Adrenal gland (tissue), 9 donors: ENCODE measurements at regions not wholly inside any gene's neighbourhood (a gene's known extent, or its start where the extent isn't known, plus 50 kb on each side); places are given as distances from the start of the nearest gene placed in this dataset.

Experiments used
- DNase-seq, 7 donors: peaks; one replicate each; pipeline ENCODE4 v3.0.0-alpha.2; 2019 to 2020
- H3K27ac ChIP-seq, 5 donors: fragments of 200-600 bp; sonication (generic) in 4 of 5; 1 replicate in 3 of 5; 2 replicates in 2 of 5; pipeline versions ENCODE4 v1.5.1 to v1.8.0; 2016 to 2020; ENCODE audit warnings: mild to moderate bottlenecking in 1 of 5
- H3K27me3 ChIP-seq: fragments of 200-600 bp; 2 replicates; pipeline ENCODE4 v1.8.0; 2021
- H3K36me3 ChIP-seq, 2 donors: fragments of 200-600 bp; replicated peaks in 1 of 2; 1 replicate in 1 of 2; 2 replicates in 1 of 2; pipeline versions ENCODE4 v1.5.1 to v1.8.0; 2018 to 2022
- H3K4me1 ChIP-seq, 2 donors: fragments of 200-600 bp; replicated peaks in 1 of 2; 1 replicate in 1 of 2; 2 replicates in 1 of 2; pipeline versions ENCODE4 v1.5.1 to v1.8.0; 2018 to 2021
- H3K4me3 ChIP-seq, 4 donors: fragments of 200-600 bp; sonication (generic) in 3 of 4; one replicate each; pipeline ENCODE4 v1.5.1; 2016 to 2018
- H3K9me3 ChIP-seq, 3 donors: fragments of 200-600 bp; sonication (generic) in 1 of 3; replicated peaks in 1 of 3; 1 replicate in 2 of 3; 2 replicates in 1 of 3; pipeline versions ENCODE4 v1.5.1 to v1.8.0; 2016 to 2021
- POLR2A ChIP-seq, 2 donors: fragments of 450-650 bp; IDR thresholded peaks; one replicate each; pipeline ENCODE4 v1.6.1; 2017; ENCODE audit warnings: antibody characterized with exemption in 2 of 2, mild to moderate bottlenecking in 2 of 2, moderate library complexity in 1 of 2
- WGBS, 4 donors: extraction: QIAGEN DNeasy Blood & Tissue Kit in 2 of 4; methylation state at CpG; one replicate each; pipeline versions ENCODE4 v1.1.5 to v1.1.7; 2013 to 2017; 5-methylcytosine and 5-hydroxymethylcytosine counted together
- intact Hi-C, 2 donors: fragments of 100-400 bp; cut with DNase I; formaldehyde crosslinking; loops; one replicate each; pipeline versions ENCODE4 v1.14.1 to v1.15.0; 2022 to 2023
- TF ChIP-seq, protein P1 (sequence below), 6 experiments: fragments of 450-650 bp in 4 of 6; fragments of 200-600 bp in 2 of 6; sonication (generic) in 1 of 6; IDR thresholded peaks; 1 replicate in 5 of 6; 2 replicates in 1 of 6; pipeline versions ENCODE4 v1.5.1 to v1.8.0; 2016 to 2021; ENCODE audit warnings: antibody characterized with exemption in 6 of 6, mild to moderate bottlenecking in 2 of 6, moderate library complexity in 1 of 6
- donor health status: healthy with polysubstance abuse.
- donor health status: Bipolar disorder and iron deficiency.
- donor health status: DM: yes; HTN: yes; CAD: no.
- donor health status: DM: no; HTN: no; CAD: no.
- donor health status: DM: no; HTN: no; CAD: no.

GRCh38 chr10:22875581-22875980, 52.3 kb upstream of the ARMC3 start:
- Histone ChIP-seq H3K4me3 (no peak overlapping the region), H3K9me3 (no peaks in the 10 kb centered on the region)

GRCh38 chr10:22874189-22874854, 53.5 kb upstream of the ARMC3 start:
- 78 to 81% (median 78%) methylated on average over 7 of the region's 7 CpGs for WGBS, 4 donors
- Histone ChIP-seq H3K27me3 (no peaks in the 10 kb centered on the region), H3K9me3 (no peaks in the 10 kb centered on the region), H3K4me3 (no peak overlapping the region), H3K4me1 (no peaks in the 10 kb centered on the region), H3K36me3 (no peaks in the 10 kb centered on the region), H3K27ac (no peak overlapping the region)
- TF ChIP-seq, protein P1, sequence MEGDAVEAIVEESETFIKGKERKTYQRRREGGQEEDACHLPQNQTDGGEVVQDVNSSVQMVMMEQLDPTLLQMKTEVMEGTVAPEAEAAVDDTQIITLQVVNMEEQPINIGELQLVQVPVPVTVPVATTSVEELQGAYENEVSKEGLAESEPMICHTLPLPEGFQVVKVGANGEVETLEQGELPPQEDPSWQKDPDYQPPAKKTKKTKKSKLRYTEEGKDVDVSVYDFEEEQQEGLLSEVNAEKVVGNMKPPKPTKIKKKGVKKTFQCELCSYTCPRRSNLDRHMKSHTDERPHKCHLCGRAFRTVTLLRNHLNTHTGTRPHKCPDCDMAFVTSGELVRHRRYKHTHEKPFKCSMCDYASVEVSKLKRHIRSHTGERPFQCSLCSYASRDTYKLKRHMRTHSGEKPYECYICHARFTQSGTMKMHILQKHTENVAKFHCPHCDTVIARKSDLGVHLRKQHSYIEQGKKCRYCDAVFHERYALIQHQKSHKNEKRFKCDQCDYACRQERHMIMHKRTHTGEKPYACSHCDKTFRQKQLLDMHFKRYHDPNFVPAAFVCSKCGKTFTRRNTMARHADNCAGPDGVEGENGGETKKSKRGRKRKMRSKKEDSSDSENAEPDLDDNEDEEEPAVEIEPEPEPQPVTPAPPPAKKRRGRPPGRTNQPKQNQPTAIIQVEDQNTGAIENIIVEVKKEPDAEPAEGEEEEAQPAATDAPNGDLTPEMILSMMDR (IDR thresholded peaks at IDR 0.05), result no peak
- TF ChIP-seq POLR2A (IDR thresholded peaks at IDR 0.05), result no peak
- no peak for DNase-seq
- intact Hi-C loops, result no loop called here

More at GRCh38 chr10:22875581-22875980, 52.3 kb upstream of the ARMC3 start:
- Histone ChIP-seq H3K36me3 (no peaks in the 10 kb centered on the region), H3K27me3 (no peaks in the 10 kb centered on the region), H3K4me1 (no peaks in the 10 kb centered on the region), H3K27ac (no peak overlapping the region)
- TF ChIP-seq, protein P1 (IDR thresholded peaks at IDR 0.05), result no peak
- TF ChIP-seq POLR2A (IDR thresholded peaks at IDR 0.05), result no peak
- WGBS, 4 donors, result 69 to 84% (median 74%) methylated on average over 4 to 5 of the region's 5 CpGs
- intact Hi-C loops, result no loop called here
- DNase-seq, result no peak

DNA sequence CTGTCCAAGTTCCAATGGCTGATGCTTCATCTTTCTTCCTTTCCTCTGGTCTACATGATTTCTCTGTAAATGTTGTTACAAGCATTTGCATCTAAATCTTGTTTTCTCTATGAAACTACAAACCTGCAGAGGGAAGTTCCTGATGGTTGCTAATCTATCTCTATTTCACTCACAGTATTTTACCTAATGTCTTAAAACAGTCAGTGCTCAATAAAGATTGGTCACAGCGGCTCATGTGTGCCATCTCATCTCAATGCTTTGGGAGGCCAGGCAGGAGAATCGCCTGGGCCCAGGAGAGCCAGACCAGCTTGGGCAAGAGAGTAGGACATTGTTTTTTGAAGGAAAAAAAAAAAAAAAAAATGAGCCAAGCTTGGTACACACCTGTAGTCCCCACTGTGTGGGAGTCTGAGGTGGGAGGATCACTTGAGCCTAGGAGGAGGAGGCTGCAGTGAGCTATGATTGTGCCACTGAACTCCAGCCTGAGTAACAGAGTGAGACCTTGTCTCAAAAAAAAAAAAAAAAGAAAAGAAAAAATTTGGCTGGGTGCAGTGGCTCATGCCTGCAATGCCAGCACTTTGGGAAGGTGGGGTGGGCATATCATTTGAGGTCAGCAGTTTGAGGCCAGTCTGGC, 71.3 kb upstream of the ARMC3 start:
- Histone ChIP-seq H3K27ac (no peak overlapping the region), H3K36me3 (no peaks in the 10 kb centered on the region), H3K27me3 (no peaks in the 10 kb centered on the region), H3K4me1 (no peaks in the 10 kb centered on the region), H3K4me3 (no peak overlapping the region), H3K9me3 (no peaks in the 10 kb centered on the region)
- TF ChIP-seq POLR2A (IDR thresholded peaks at IDR 0.05), result no peak
- TF ChIP-seq, protein P1 (IDR thresholded peaks at IDR 0.05), result no peak
- DNase-seq, result no peak
- intact Hi-C loops, result no loop called here
- whole genome bisulfite sequencing, 4 donors, result 80 to 98% (median 93%) methylated on average over 2 of the region's 2 CpGs

DNA sequence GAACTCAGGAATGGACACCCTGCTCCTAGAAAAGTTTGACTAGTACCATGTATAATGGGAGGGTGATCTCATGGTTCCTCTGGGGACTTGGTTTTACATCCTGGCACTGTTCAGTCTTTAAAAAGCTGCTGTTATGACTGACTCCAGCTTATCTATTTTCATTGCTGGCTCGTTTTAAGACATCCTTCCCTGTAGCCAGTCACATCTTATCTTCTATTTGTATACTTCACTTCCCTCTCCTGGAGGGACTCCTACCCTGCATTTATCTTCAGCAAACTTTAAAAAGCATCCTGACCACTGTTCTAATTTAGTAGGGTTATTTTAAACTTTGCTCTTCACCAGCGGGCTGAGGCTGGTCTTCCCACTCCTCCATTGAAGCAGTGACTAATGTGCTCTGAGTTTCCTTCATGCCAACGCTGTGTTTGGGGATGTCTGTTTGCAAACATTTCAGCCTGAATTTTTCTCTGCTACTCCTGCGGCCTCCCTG, 72.9 kb upstream of the ARMC3 start:
- Histone ChIP-seq H3K9me3 (no peaks in the 10 kb centered on the region), H3K4me1 (peaks cover 0 to 5% of the 10 kb centered on the region in 2 donors), H3K27ac (no peak overlapping the region), H3K4me3 (no peak overlapping the region), H3K27me3 (no peaks in the 10 kb centered on the region), H3K36me3 (no peaks in the 10 kb centered on the region)
- intact Hi-C loops, result no loop called here
- WGBS, 4 donors, result 48 to 67% (median 57%) methylated on average over 4 of the region's 4 CpGs
- no peak for DNase-seq
- TF ChIP-seq, protein P1 (IDR thresholded peaks at IDR 0.05), result peak in 3 of 6 experiments; percentile 11 to 26 (median 22)
- no peak for TF ChIP-seq POLR2A (IDR thresholded peaks at IDR 0.05)
